HT1080 (cell line): ENCODE measurements at regions not wholly inside any gene's neighbourhood (a gene's known extent, or its start where the extent isn't known, plus 50 kb on each side); places are given as distances from the start of the nearest gene placed in this dataset. TPM values are rescaled to one million over a fixed set of nuclear protein-coding genes. Genes with fewer than 3 reads are reported as not detected.

ENCODE experiments used
- small RNA-seq: library from RNA; depleted of rRNA; stranded (forward); fragments of <200 nt; gene quantifications from one replicate; pipeline ENCODE3, GENCODE V24; 2014

Small RNAs in the stretch of these regions (small RNA-seq; reads per million reads assigned to genes)
- gene MIR125B2 = 0.84 reads per million, percentile 70 among the genes with 10 or more reads in this experiment
- gene MIR99A = 0.57 reads per million, percentile 58 among the genes with 10 or more reads in this experiment
- gene MIRLET7C = 2.5 reads per million, percentile 84 among the genes with 10 or more reads in this experiment
- gene RNU1-98P = 0.07 reads per million
- gene RNU6-113P = not detected
- gene RNU6-426P = not detected
- gene SNORD74B = 0.27 reads per million, percentile 24 among the genes with 10 or more reads in this experiment
